ENCODE measurements at regions not wholly inside any gene's neighbourhood (a gene's known extent, or its start where the extent isn't known, plus 50 kb on each side); places are given as distances from the start of the nearest gene placed in this dataset.
"Not testable (repeated sequence)": the region's sequence is repeated elsewhere in the genome, so short reads cannot be mapped to it uniquely, and the experiment has no call there.

- no peak for DNase-seq
Observed at GRCh38 chr10:80957161-80957560, 419.5 kb downstream of the SH2D4B start.

- no peak for DNase-seq
Observed at GRCh38 chr10:80964179-80964578, 426.5 kb downstream of the SH2D4B start.

GRCh38 chr10:80964955-80965614 is 427.4 kb downstream of the SH2D4B start:
- no peak for DNase-seq

GRCh38 chr10:80966326-80966986 is 428.8 kb downstream of the SH2D4B start:
- no peak for DNase-seq

GRCh38 chr10:80967357-80967756 is 429.7 kb downstream of the SH2D4B start:
- not testable (repeated sequence) for DNase-seq

GRCh38 chr10:80968903-80969302 is 431.2 kb downstream of the SH2D4B start:
- no peak for DNase-seq

- DNase-seq: no peak
Observed at GRCh38 chr10:80971461-80971860, 433.8 kb downstream of the SH2D4B start.

GRCh38 chr10:80976658-80977057 is 439.0 kb downstream of the SH2D4B start:
- no peak for DNase-seq

GRCh38 chr10:80985102-80985501 is 447.4 kb downstream of the SH2D4B start:
- DNase-seq: no peak

- no peak for DNase-seq
Observed at GRCh38 chr10:80986596-80986995, 448.9 kb downstream of the SH2D4B start.

- no peak for DNase-seq
Observed at GRCh38 chr10:80988755-80989154, 451.1 kb downstream of the SH2D4B start.

- no peak for DNase-seq
Observed at GRCh38 chr10:80996615-80997193, 459.0 kb downstream of the SH2D4B start.

GRCh38 chr10:81000781-81001180 is 463.1 kb downstream of the SH2D4B start:
- no peak for DNase-seq

GRCh38 chr10:81002382-81002781 is 464.7 kb downstream of the SH2D4B start:
- DNase-seq: no peak

GRCh38 chr10:81007872-81008271 is 470.2 kb downstream of the SH2D4B start:
- no peak for DNase-seq

- DNase-seq: no peak
Observed at GRCh38 chr10:81008726-81009125, 471.0 kb downstream of the SH2D4B start.

GRCh38 chr10:81009296-81009695 is 471.6 kb downstream of the SH2D4B start:
- no peak for DNase-seq

- DNase-seq: no peak
Observed at GRCh38 chr10:81013771-81014170, 476.1 kb downstream of the SH2D4B start.

- DNase-seq: no peak
Observed at GRCh38 chr10:81019029-81019890, 481.6 kb downstream of the SH2D4B start.

GRCh38 chr10:81021428-81022129 is 483.9 kb downstream of the SH2D4B start:
- no peak for DNase-seq

GRCh38 chr10:81026591-81026990 is 488.9 kb downstream of the SH2D4B start:
- no peak for DNase-seq

- no peak for DNase-seq
Observed at GRCh38 chr10:81027223-81027622, 489.5 kb downstream of the SH2D4B start.

GRCh38 chr10:81027706-81028105 is 490.0 kb downstream of the SH2D4B start:
- no peak for DNase-seq

Measured in effector CD4-positive, alpha-beta T cell (primary cell).